HG03439 (cell line): ENCODE measurements at regions not wholly inside any gene's neighbourhood (a gene's known extent, or its start where the extent isn't known, plus 50 kb on each side); places are given as distances from the start of the nearest gene placed in this dataset.
"Not testable (repeated sequence)": the region's sequence is repeated elsewhere in the genome, so short reads cannot be mapped to it uniquely, and the experiment has no call there.

Experiments
- ATAC-seq: cut with Tn5 transposase; IDR thresholded peaks from one replicate; pipeline ENCODE4 v1.9.1; 2021; ENCODE audit warnings: mild to moderate bottlenecking, moderate library complexity; ENCODE audit not compliant: unreplicated experiment

DNA sequence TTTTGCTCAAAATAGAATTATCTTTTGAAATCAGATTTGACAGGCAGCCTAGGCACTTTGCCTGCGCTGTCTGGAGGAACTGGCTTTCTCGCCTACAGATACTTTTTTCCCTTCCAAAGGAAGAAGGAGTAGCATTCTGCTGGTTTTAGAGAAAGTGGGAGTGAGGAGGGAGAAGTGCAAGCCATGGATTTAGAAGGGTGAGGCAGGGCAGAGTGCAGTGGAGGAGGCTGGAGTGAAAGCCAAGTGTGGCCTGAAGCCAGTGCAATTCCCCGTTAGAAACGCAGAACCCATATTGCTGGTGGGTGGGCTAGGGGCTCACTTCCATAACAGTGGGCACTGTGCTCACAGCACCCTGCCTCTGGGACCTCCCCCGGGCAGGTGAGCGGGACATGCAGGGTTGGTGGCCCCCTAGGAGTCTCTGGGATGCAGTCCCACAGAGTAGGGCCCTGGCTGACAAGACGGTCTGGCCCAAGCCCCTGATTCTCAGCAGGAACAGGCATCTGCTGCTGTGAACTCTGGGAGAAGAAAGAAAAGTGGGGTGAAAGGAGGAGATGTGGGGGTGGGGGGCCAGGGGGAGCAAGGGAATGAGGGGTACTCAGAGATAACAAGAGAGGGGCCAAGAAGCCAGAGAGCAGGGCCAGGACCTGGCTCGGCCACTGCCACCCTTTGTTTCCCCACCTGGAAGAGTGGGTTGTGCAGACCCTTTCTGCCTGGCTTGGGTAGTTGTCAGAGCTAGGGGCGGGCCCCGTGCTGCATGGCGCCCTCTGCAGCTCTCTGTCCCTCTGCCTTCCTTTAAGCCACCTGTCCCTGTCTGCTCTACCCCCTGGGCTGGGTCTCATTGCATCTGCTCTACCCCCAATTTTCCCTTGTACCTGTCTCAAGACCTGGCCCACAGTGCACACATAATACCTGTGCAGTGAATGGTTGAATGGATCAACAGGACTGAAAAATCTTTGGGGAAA lies 273.5 kb upstream of the HS6ST1 start:
- ATAC-seq, result no peak

DNA sequence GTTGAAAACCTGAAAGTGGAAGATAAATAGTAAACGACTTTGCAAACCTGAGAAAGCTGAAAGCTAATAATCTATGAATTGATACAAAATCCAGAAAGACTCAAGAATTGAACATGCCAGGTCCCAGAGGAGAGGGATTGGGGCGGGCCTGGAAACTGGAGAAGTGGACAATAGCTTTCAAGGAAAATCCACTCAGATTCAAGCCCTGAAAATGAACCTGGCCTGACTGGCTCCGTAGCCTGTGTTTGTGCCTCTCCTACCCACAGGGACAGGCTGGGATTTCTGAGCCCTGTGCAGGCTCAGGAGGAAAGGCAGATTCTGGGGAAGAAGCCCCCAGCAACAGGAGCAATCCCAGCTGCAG lies 274.8 kb upstream of the HS6ST1 start:
- no peak for ATAC-seq

GRCh38 chr2:128593879-128594650 lies 275.4 kb upstream of the HS6ST1 start:
- ATAC-seq, result no peak

- ATAC-seq, result no peak
Measured at GRCh38 chr2:128594651-128594910, 275.9 kb upstream of the HS6ST1 start.

- ATAC-seq, result no peak
Measured at GRCh38 chr2:128594953-128595677, 276.4 kb upstream of the HS6ST1 start.

- ATAC-seq, result no peak
Measured at GRCh38 chr2:128595763-128596395, 277.2 kb upstream of the HS6ST1 start.

DNA sequence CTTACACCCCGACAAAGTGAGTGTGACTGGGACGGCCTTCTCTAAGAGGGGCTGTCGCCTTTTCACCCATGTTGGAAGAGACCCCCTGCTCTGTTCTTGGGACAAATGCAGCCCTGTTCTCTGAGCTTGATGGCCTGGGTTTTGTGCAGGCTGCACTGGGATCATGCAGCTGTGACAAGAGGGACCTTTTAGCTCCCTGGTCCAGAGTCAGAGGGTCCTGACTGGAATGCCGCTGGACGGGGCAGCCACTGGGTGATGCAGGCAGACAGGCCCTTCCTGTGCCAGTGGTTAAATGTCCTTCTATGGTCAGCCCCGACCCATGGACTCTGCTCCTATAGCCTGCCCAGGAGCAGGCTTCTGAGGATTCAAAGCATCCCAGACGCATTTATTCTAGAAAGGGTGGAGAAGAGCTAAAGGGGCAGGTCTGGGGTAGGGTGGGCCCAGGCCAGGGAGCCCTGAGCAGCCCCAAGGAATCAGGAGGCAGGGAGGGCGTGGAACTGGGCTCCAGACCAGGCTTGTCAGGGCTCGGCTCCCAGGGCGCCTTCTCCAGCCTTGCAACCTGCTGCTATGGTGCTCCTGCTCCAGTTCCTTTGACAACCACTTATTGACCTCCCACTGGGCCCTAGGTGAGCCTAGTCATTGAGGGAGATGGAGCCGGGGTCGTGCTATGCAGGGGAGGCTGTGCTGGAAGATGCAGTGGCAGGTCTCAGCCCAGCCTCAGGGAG lies 277.9 kb upstream of the HS6ST1 start:
- no peak for ATAC-seq

- no peak for ATAC-seq
Measured at GRCh38 chr2:128597121-128597762, 278.6 kb upstream of the HS6ST1 start.

DNA sequence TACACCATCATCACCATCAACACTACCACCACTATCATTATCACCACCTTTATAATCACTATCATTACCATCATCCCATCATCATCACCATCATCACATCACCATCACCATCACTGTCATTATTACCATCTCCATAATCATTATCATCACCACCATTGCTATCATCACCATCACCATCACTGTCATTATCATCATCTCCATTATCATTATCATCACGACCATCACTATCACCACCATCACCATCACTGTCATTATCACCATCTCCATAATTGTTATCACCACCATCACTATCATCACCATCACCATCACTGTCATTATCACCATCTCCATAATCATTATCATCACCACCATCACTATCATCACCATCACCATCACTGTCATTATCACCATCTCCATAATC lies 279.6 kb upstream of the HS6ST1 start:
- not testable (repeated sequence) for ATAC-seq

GRCh38 chr2:128598862-128599441 lies 280.3 kb upstream of the HS6ST1 start:
- ATAC-seq, result no peak

GRCh38 chr2:128599700-128600099 lies 281.0 kb upstream of the HS6ST1 start:
- ATAC-seq, result no peak

DNA sequence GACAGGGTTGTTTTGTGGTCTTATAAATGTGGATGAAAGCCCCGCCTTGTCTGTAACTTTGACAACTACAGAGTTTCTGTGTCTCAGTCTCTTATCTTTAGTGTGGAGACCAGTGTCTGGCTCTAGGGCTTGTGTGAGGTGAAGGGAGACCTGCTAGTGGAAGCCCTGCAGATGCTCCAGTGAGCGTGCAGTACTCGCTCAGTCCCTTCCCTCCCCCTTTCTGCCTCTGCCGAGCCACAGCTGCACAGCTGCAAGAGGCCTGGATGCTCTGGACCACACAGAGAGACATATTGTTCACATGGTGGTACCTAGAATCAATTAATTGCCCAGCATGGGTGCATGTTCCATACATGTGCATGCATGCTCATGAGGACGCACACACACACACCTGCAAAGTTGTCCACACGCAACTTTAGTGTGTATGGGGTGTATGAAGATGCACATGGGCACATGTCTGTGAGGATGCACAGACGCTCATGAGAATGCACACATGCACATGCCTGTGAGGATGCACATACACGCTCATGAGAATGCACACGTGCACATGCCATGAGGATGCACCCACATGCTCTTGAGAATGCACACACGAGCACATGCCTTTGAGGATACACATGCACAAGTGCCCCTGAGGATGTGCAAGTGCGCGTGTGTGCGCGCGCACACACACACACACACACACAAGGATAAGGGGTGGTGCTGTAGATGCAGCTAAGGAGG lies 282.1 kb upstream of the HS6ST1 start:
- no peak for ATAC-seq

- ATAC-seq, result no peak
Measured at GRCh38 chr2:128601298-128602037, 282.8 kb upstream of the HS6ST1 start.

DNA sequence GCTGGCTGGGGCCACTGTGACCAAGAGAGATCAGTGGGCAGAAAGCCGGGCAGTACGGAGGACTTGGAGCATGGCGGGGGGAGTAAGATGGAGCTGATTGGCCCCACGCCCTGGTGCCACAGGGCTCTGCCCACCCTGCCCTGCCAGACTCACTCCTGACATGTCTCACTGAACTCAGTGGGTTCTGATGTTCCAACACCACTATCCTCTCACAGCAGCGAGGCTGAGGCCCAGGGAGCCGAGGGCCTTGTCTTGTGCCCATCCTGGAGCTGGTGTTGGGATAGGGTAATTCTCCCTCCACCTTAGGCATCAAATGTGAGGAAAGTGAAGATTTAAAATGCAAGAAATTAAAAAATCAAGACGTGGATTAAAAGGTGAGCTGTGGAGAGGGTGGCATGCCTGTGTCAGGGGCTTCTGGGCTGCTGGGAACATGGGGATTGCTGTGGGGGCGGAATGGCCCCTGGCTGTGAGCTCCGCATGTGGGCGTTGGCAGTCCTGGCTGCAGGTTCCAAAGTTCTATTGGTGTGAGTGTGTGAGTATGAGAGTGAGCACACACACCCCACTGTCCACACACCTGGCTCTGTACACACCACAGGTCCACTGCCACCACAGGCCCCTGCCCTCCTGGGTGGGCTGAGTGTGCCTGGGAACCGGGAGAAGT lies 283.5 kb upstream of the HS6ST1 start:
- ATAC-seq, result no peak

DNA sequence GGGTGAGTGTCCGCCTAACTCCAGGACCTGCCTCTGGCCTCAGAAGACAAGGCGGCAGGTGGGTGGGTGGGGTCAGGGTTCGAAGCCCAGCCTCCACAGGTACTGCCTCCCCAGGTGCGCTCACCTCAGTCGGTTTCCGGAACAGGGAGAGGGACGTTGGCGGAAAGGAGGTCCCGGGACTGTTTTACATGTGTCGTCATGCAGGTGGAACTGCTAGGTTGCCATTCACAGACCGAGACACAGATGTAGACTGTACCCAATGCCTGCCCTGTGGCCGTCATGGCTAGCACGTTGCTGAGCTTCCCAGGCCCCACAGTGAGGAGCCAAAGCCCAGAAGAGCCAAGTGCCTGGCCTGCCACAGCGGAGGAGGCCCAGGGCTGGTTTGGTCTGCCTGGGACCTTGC lies 284.0 kb upstream of the HS6ST1 start:
- ATAC-seq, result no peak

GRCh38 chr2:128603411-128603924 lies 284.8 kb upstream of the HS6ST1 start:
- no peak for ATAC-seq

DNA sequence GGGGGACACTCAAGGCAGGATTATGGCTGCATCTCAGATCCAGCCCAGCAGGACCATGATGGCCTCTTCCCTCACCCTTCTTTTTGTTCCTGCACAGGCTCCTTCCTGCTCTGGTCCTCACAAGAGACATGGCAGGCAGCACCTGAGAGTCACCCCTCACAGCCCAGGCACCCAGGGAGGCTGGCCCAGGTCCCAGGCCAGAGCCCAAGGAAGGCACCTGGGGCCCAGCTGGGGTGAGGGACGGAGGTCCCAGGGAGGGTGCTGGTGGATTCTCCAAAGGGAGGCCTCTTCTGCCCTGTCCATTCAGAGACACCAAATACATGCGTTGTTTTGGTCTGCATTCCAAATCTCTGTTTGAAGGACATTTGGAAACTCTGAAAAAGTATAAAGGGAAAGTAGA lies 285.4 kb upstream of the HS6ST1 start:
- ATAC-seq, result no peak

GRCh38 chr2:128604581-128604980 lies 285.9 kb upstream of the HS6ST1 start:
- ATAC-seq, result not testable (repeated sequence)
